ENCODE measurements at regions not wholly inside any gene's neighbourhood (a gene's known extent, or its start where the extent isn't known, plus 50 kb on each side); places are given as distances from the start of the nearest gene placed in this dataset.

- H3K27ac ChIP-seq (ENCODE audit: low read depth in 2 of 2, low read length in 2 of 2): no peak overlapping the region
- DNase-seq (peak in 1 of 5 donors; percentile 30), FAIRE-seq (no peak)
- no peaks in the 10 kb centered on the region for H3K36me3 ChIP-seq (ENCODE audit: control insufficient read depth in 2 of 3, insufficient read depth in 3 of 3, low read length in 3 of 3)
- H3K4me3 ChIP-seq (ENCODE audit: low read length in 3 of 3): no peak overlapping the region
- H3K27me3 ChIP-seq (ENCODE audit: control insufficient read depth, insufficient read depth, low read length): no peaks in the 10 kb centered on the region
- H3K9me3 ChIP-seq (ENCODE audit: control insufficient read depth in 2 of 3, insufficient read depth in 1 of 3, low read length in 3 of 3): no peaks in the 10 kb centered on the region
- H3K4me1 ChIP-seq (ENCODE audit: control insufficient read depth in 2 of 3, insufficient read depth in 2 of 3, low read depth in 1 of 3, low read length in 3 of 3): no peaks in the 10 kb centered on the region
- no peak overlapping the region for H3K9ac ChIP-seq (ENCODE audit: low read length in 3 of 3)
- TF ChIP-seq, protein P1, sequence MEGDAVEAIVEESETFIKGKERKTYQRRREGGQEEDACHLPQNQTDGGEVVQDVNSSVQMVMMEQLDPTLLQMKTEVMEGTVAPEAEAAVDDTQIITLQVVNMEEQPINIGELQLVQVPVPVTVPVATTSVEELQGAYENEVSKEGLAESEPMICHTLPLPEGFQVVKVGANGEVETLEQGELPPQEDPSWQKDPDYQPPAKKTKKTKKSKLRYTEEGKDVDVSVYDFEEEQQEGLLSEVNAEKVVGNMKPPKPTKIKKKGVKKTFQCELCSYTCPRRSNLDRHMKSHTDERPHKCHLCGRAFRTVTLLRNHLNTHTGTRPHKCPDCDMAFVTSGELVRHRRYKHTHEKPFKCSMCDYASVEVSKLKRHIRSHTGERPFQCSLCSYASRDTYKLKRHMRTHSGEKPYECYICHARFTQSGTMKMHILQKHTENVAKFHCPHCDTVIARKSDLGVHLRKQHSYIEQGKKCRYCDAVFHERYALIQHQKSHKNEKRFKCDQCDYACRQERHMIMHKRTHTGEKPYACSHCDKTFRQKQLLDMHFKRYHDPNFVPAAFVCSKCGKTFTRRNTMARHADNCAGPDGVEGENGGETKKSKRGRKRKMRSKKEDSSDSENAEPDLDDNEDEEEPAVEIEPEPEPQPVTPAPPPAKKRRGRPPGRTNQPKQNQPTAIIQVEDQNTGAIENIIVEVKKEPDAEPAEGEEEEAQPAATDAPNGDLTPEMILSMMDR (IDR thresholded peaks at IDR 0.05; ENCODE audit: borderline replicate concordance, extremely low read depth, insufficient read depth): no peak
- intact Hi-C loops (cut with DNase I): no loop called here
These were observed 655.2 kb downstream of the EPHA4 start for GRCh38 chr2:220916931-220917330.

DNA sequence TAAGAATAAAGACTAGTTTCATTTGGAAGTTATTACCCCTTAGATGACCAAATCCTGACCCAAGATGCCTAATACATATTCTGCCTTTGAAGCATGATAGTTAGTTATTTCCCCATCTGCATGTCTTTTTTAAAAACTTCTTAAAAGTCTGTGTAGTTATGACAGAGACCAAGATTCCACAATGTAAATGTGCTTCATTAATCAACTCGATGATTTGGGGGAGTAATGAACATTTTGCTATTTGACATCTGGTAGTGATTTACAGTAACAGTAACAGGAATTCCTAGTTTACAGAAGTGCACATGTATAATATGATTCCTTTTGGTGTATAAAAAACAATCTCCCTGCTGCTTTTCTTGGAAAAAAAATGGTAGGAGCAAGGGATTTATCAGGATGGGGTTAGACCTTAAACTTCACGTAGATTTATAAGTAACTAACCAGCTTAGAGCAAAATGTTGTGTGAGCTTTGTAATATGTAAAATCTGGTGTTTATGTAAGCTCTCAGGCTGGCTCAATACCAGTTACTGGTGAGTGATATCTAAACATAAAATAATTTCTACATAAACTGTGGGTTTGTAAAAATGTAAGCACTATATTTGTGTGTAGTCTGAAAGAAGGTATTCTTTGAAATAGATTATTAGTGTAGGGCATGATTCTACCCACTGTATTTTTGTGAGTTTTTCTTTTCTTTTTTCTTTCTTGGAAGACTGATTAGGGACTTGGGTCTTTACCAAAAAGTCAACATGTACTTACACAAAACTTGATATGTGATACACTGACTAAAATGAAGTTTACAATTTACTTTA lies 641.6 kb downstream of the EPHA4 start:
- Histone ChIP-seq H3K9ac (ENCODE audit: low read length in 3 of 3) (no peak overlapping the region), H3K27me3 (ENCODE audit: control insufficient read depth, insufficient read depth, low read length) (no peaks in the 10 kb centered on the region), H3K27ac (ENCODE audit: low read depth in 2 of 2, low read length in 2 of 2) (no peak overlapping the region), H3K9me3 (ENCODE audit: control insufficient read depth in 2 of 3, insufficient read depth in 1 of 3, low read length in 3 of 3) (peaks cover 0 to 11% (median 0%) of the 10 kb centered on the region in 3 donors), H3K4me1 (ENCODE audit: control insufficient read depth in 2 of 3, insufficient read depth in 2 of 3, low read depth in 1 of 3, low read length in 3 of 3) (no peaks in the 10 kb centered on the region), H3K4me3 (ENCODE audit: low read length in 3 of 3) (no peak overlapping the region), H3K36me3 (ENCODE audit: control insufficient read depth in 2 of 3, insufficient read depth in 3 of 3, low read length in 3 of 3) (no peaks in the 10 kb centered on the region)
- peak in 2 of 5 donors; percentile 46 to 60 for DNase-seq
- FAIRE-seq: no peak
- TF ChIP-seq, protein P1 (IDR thresholded peaks at IDR 0.05; ENCODE audit: borderline replicate concordance, extremely low read depth, insufficient read depth): no peak
- intact Hi-C loops (cut with DNase I): no loop called here

DNA sequence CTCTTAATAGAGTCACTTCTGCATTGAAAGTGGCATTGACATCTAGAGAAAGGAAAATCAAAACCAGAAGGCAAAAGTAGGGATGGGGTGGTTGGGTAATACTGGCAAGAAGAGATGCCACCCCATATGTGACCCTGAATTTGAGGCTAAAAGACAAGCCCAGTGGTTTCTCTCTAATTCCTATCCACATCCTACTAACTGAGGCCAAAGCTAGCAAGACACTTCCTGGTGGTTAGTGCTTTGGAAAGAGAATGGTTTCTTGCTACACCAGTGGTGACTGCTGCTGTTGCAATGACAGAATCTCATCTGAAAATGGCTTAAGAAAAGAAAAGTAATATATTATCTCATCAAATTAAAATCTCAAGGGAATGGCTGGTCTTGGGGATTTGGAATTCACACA lies 640.6 kb downstream of the EPHA4 start:
- Histone ChIP-seq H3K9ac (ENCODE audit: low read length in 3 of 3) (no peak overlapping the region), H3K27me3 (ENCODE audit: control insufficient read depth, insufficient read depth, low read length) (no peaks in the 10 kb centered on the region), H3K4me1 (ENCODE audit: control insufficient read depth in 2 of 3, insufficient read depth in 2 of 3, low read depth in 1 of 3, low read length in 3 of 3) (no peaks in the 10 kb centered on the region), H3K27ac (ENCODE audit: low read depth in 2 of 2, low read length in 2 of 2) (no peak overlapping the region), H3K9me3 (ENCODE audit: control insufficient read depth in 2 of 3, insufficient read depth in 1 of 3, low read length in 3 of 3) (peaks cover 0 to 2% (median 0%) of the 10 kb centered on the region in 3 donors), H3K36me3 (ENCODE audit: control insufficient read depth in 2 of 3, insufficient read depth in 3 of 3, low read length in 3 of 3) (no peaks in the 10 kb centered on the region), H3K4me3 (ENCODE audit: low read length in 3 of 3) (no peak overlapping the region)
- DNase-seq (no peak), FAIRE-seq (no peak)
- intact Hi-C loops (cut with DNase I): no loop called here
- TF ChIP-seq, protein P1 (IDR thresholded peaks at IDR 0.05; ENCODE audit: borderline replicate concordance, extremely low read depth, insufficient read depth): no peak

Data from kidney (tissue), 13 donors.